GM12875 (cell line): ENCODE measurements at regions not wholly inside any gene's neighbourhood (a gene's known extent, or its start where the extent isn't known, plus 50 kb on each side); places are given as distances from the start of the nearest gene placed in this dataset.

ENCODE experiments used
- H3K4me3 ChIP-seq: one replicate; pipeline ENCODE4 v1.5.1; 2011; ENCODE audit warnings: low read depth, low read length, control low read depth
- CTCF ChIP-seq: IDR thresholded peaks from 2 replicates; pipeline ENCODE4 v1.5.1; 2011; ENCODE audit warnings: low read depth, mild to moderate bottlenecking, control low read depth, inconsistent platforms, low read length, moderate library complexity, borderline replicate concordance; ENCODE audit not compliant: insufficient read depth

GRCh38 chr15:93565201-93565600 is 476.2 kb upstream of the RGMA start:
- no peak for TF ChIP-seq CTCF
- no peak overlapping the region for H3K4me3 ChIP-seq

GRCh38 chr15:93563218-93563617 is 474.2 kb upstream of the RGMA start:
- TF ChIP-seq CTCF, result no peak
- H3K4me3 ChIP-seq, result no peak overlapping the region

- H3K4me3 ChIP-seq, result no peak overlapping the region
- no peak for TF ChIP-seq CTCF
These were observed 473.5 kb upstream of the RGMA start for GRCh38 chr15:93562395-93563123.

- H3K4me3 ChIP-seq, result no peak overlapping the region
- no peak for TF ChIP-seq CTCF
These were observed 468.7 kb upstream of the RGMA start for GRCh38 chr15:93557696-93558095.

GRCh38 chr15:93553167-93553935 is 464.3 kb upstream of the RGMA start:
- TF ChIP-seq CTCF, result no peak
- no peak overlapping the region for H3K4me3 ChIP-seq

GRCh38 chr15:93543093-93543492 is 454.1 kb upstream of the RGMA start:
- no peak overlapping the region for H3K4me3 ChIP-seq
- TF ChIP-seq CTCF, result no peak
